HEK293 (cell line): ENCODE measurements at regions not wholly inside any gene's neighbourhood (a gene's known extent, or its start where the extent isn't known, plus 50 kb on each side); places are given as distances from the start of the nearest gene placed in this dataset.

ENCODE experiments used
- CTCF ChIA-PET: fragments of 350-600 bp; formaldehyde crosslinking; extraction: SDS; loops from one replicate; lab custom pipeline; 2021; ENCODE audit warnings: antibody characterized with exemption; lab: Yijun Ruan, JAX
- POLR2A ChIA-PET: fragments of 300-600 bp; formaldehyde crosslinking; extraction: SDS; loops from one replicate; lab custom pipeline; 2020; ENCODE audit warnings: antibody characterized with exemption, inconsistent platforms; lab: Yijun Ruan, JAX
- H3K27ac ChIP-seq: fragments of 200-500 bp; sonication (Bioruptor generic); 2 replicates; pipeline ENCODE4 v1.5.1; 2014; ENCODE audit warnings: low read depth, low read length, control low read depth, inconsistent platforms; ENCODE audit errors: extremely low read depth
- H3K36me3 ChIP-seq, 2 experiments: fragments of 200-500 bp in 1 of 2; sonication (Bioruptor generic) in 1 of 2; 1 replicate in 1 of 2; 2 replicates in 1 of 2; pipeline ENCODE4 v1.5.1; 2014 to 2017; ENCODE audit warnings: inconsistent platforms in 2 of 2, low read length in 2 of 2; ENCODE audit not compliant: control insufficient read depth in 2 of 2, insufficient read depth in 1 of 2
- H3K4me1 ChIP-seq: fragments of 200-500 bp; sonication (Bioruptor generic); 2 replicates; pipeline ENCODE4 v1.5.1; 2014; ENCODE audit warnings: mild to moderate bottlenecking, low read length, inconsistent platforms; ENCODE audit not compliant: control insufficient read depth, insufficient read depth
- H3K4me3 ChIP-seq: 2 replicates; pipeline ENCODE4 v1.5.1; 2011; ENCODE audit warnings: low read depth, mild to moderate bottlenecking, control low read depth, low read length, moderate library complexity
- H3K9me3 ChIP-seq: fragments of 200-500 bp; sonication (Bioruptor generic); 2 replicates; pipeline ENCODE4 v1.5.1; 2014; ENCODE audit warnings: low read depth, low read length, inconsistent platforms; ENCODE audit not compliant: control insufficient read depth, insufficient read depth
- EGR2 ChIP-seq: fragments of 450-650 bp; formaldehyde crosslinking; IDR thresholded peaks from 2 replicates; pipeline ENCODE4 v1.5.1; 2016; ENCODE audit warnings: low read depth, missing biosample characterization, missing genetic modification characterization
- GLI2 ChIP-seq: fragments of 450-650 bp; formaldehyde crosslinking; IDR thresholded peaks from 2 replicates; pipeline ENCODE4; 2017; ENCODE audit warnings: missing biosample characterization, missing genetic modification characterization, low read depth, borderline replicate concordance
- HOXA7 ChIP-seq: sonication (generic); formaldehyde crosslinking; IDR thresholded peaks from 2 replicates; pipeline ENCODE4 v1.8.1; 2022; ENCODE audit warnings: missing genetic modification reagents, borderline replicate concordance
- KLF8 ChIP-seq: fragments of 450-650 bp; formaldehyde crosslinking; IDR thresholded peaks from 2 replicates; pipeline ENCODE4 v1.5.1; 2016; ENCODE audit warnings: missing biosample characterization, missing genetic modification characterization
- KLF9 ChIP-seq: fragments of 450-650 bp; formaldehyde crosslinking; IDR thresholded peaks from 2 replicates; pipeline ENCODE4 v1.5.1; 2016; ENCODE audit warnings: missing biosample characterization, missing genetic modification characterization, low read depth
- OVOL3 ChIP-seq: fragments of 450-650 bp; formaldehyde crosslinking; IDR thresholded peaks from 2 replicates; pipeline ENCODE4 v1.5.1; 2016; ENCODE audit warnings: missing biosample characterization, missing genetic modification characterization
- ZBTB1 ChIP-seq: fragments of 450-650 bp; formaldehyde crosslinking; IDR thresholded peaks from 2 replicates; pipeline ENCODE4 v1.5.1; 2016; ENCODE audit warnings: missing biosample characterization, missing genetic modification characterization
- ZEB2 ChIP-seq: fragments of 450-650 bp; formaldehyde crosslinking; IDR thresholded peaks from 2 replicates; pipeline ENCODE4 v1.5.1; 2016; ENCODE audit warnings: missing biosample characterization, missing genetic modification characterization
- ZNF132 ChIP-seq: fragments of 450-650 bp; formaldehyde crosslinking; IDR thresholded peaks from 2 replicates; pipeline ENCODE4 v1.5.1; 2017; ENCODE audit warnings: missing biosample characterization, missing genetic modification characterization, borderline replicate concordance
- ZNF23 ChIP-seq: fragments of 450-650 bp; formaldehyde crosslinking; IDR thresholded peaks from 2 replicates; pipeline ENCODE4 v1.5.1; 2016; ENCODE audit warnings: missing biosample characterization, missing genetic modification characterization, borderline replicate concordance
- ZNF26 ChIP-seq: fragments of 450-650 bp; formaldehyde crosslinking; IDR thresholded peaks from 2 replicates; pipeline ENCODE4 v1.5.1; 2016; ENCODE audit warnings: missing biosample characterization, missing genetic modification characterization
- ZNF274 ChIP-seq, 2 experiments: fragments of 200-500 bp in 1 of 2; fragments of 450-650 bp in 1 of 2; sonication (Bioruptor generic) in 1 of 2; formaldehyde crosslinking in 1 of 2; IDR thresholded peaks; 2 replicates each; pipeline versions ENCODE4 v1.5.1 to v1.6.1; 2014 to 2016; ENCODE audit warnings: borderline replicate concordance in 1 of 2, inconsistent platforms in 1 of 2, low read length in 1 of 2, missing biosample characterization in 1 of 2, missing genetic modification characterization in 1 of 2
- ZNF335 ChIP-seq: fragments of 450-650 bp; formaldehyde crosslinking; conservative IDR thresholded peaks from 2 replicates; pipeline ENCODE4 v1.5.1; 2016; ENCODE audit warnings: missing biosample characterization, missing genetic modification characterization
- ZNF404 ChIP-seq: fragments of 450-650 bp; formaldehyde crosslinking; IDR thresholded peaks from 2 replicates; pipeline ENCODE4 v1.5.1; 2017; ENCODE audit warnings: missing biosample characterization, missing genetic modification characterization
- ZNF416 ChIP-seq: fragments of 450-650 bp; formaldehyde crosslinking; IDR thresholded peaks from 2 replicates; pipeline ENCODE4 v1.5.1; 2016; ENCODE audit warnings: missing biosample characterization, missing genetic modification characterization
- ZNF473 ChIP-seq: fragments of 450-650 bp; formaldehyde crosslinking; IDR thresholded peaks from 2 replicates; pipeline ENCODE4 v1.5.1; 2017; ENCODE audit warnings: missing biosample characterization, missing genetic modification characterization
- ZNF514 ChIP-seq: fragments of 450-650 bp; formaldehyde crosslinking; IDR thresholded peaks from 2 replicates; pipeline ENCODE4 v1.5.1; 2016; ENCODE audit warnings: missing biosample characterization, missing genetic modification characterization
- ZNF560 ChIP-seq: fragments of 450-650 bp; formaldehyde crosslinking; IDR thresholded peaks from 2 replicates; pipeline ENCODE4 v1.5.1; 2017; ENCODE audit warnings: missing biosample characterization, missing genetic modification characterization, borderline replicate concordance
- ZNF701 ChIP-seq: fragments of 450-650 bp; formaldehyde crosslinking; IDR thresholded peaks from 2 replicates; pipeline ENCODE4 v1.5.1; 2016; ENCODE audit warnings: missing biosample characterization, missing genetic modification characterization
- ZNF707 ChIP-seq: fragments of 450-650 bp; formaldehyde crosslinking; IDR thresholded peaks from 2 replicates; pipeline ENCODE4 v1.5.1; 2016; ENCODE audit warnings: missing biosample characterization, missing genetic modification characterization
- ZNF747 ChIP-seq: fragments of 450-650 bp; formaldehyde crosslinking; IDR thresholded peaks from 2 replicates; pipeline ENCODE4 v1.5.1; 2016; ENCODE audit warnings: missing biosample characterization, missing genetic modification characterization
- ZNF791 ChIP-seq: fragments of 450-650 bp; formaldehyde crosslinking; IDR thresholded peaks from 2 replicates; pipeline ENCODE4 v1.5.1; 2016; ENCODE audit warnings: missing biosample characterization, missing genetic modification characterization
- ZNF830 ChIP-seq: fragments of 450-650 bp; IDR thresholded peaks from 2 replicates; pipeline ENCODE4 v1.5.0; 2018; ENCODE audit warnings: missing biosample characterization, missing genetic modification characterization, low read depth, mild to moderate bottlenecking, moderate library complexity
- TF ChIP-seq, protein P1 (sequence below): fragments of 450-650 bp; formaldehyde crosslinking; IDR thresholded peaks from 2 replicates; pipeline ENCODE4 v1.5.1; 2017; ENCODE audit warnings: missing biosample characterization, missing genetic modification characterization

- CTCF ChIA-PET, result interaction anchor here (0.5 to 0.7 kb wide), 2 partner anchors 21 to 80 kb away, joined by 3 to 4 read pairs; no protein-coding TSS in a partner anchor
- TF ChIP-seq ZNF560 (tag by site-specific recombination) (no peak), ZEB2 (tag by site-specific recombination) (no peak), ZNF701 (tag by site-specific recombination) (no peak), ZNF747 (tag by site-specific recombination) (no peak), HOXA7 (CRISPR knock-in tag) (no peak)
- TF ChIP-seq, all 188 proteins: peak for 0
- POLR2A ChIA-PET, result no interaction called here
Observed at GRCh38 chr7:34341326-34341725, 316.7 kb upstream of the NPSR1 start.

DNA sequence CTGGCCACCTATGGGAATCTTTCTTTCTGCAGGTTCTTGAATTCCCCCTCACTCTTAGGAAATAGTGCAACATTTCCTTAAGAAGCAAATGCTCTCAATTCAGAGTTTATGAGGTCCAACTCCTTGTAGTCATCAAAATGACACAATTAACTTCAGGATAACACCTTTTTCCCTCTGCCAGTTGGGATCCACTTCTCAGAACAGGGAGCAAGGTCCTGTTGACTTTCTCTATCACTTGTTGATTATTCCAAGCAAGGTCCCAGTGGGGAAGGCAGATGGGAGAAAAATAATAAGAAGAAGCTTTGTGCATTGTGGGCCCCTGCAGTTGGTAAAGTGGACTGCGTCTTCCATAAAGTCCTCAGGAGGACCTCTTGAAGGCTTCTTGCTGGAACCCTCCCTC, 315.6 kb upstream of the NPSR1 start:
- CTCF ChIA-PET, result no interaction called here
- POLR2A ChIA-PET, result no interaction called here

More at GRCh38 chr7:34341326-34341725, 316.7 kb upstream of the NPSR1 start:
- peaks cover 3% of the 10 kb centered on the region; the same call in 1 of the 2 replicates for H3K4me1 ChIP-seq
- no peaks in the 10 kb centered on the region for H3K36me3 ChIP-seq
- no peaks in the 10 kb centered on the region for H3K9me3 ChIP-seq
- H3K27ac ChIP-seq, result no peak overlapping the region
- no peak overlapping the region for H3K4me3 ChIP-seq

GRCh38 chr7:34343667-34344066, 314.4 kb upstream of the NPSR1 start:
- CTCF ChIA-PET, result no interaction called here
- Histone ChIP-seq H3K36me3 (no peaks in the 10 kb centered on the region), H3K27ac (no peak overlapping the region), H3K4me3 (no peak overlapping the region), H3K9me3 (no peaks in the 10 kb centered on the region), H3K4me1 (peaks cover 3% of the 10 kb centered on the region; the same call in 1 of the 2 replicates)
- no peak for TF ChIP-seq ZNF473 (tag by site-specific recombination)
- TF ChIP-seq, protein P1, sequence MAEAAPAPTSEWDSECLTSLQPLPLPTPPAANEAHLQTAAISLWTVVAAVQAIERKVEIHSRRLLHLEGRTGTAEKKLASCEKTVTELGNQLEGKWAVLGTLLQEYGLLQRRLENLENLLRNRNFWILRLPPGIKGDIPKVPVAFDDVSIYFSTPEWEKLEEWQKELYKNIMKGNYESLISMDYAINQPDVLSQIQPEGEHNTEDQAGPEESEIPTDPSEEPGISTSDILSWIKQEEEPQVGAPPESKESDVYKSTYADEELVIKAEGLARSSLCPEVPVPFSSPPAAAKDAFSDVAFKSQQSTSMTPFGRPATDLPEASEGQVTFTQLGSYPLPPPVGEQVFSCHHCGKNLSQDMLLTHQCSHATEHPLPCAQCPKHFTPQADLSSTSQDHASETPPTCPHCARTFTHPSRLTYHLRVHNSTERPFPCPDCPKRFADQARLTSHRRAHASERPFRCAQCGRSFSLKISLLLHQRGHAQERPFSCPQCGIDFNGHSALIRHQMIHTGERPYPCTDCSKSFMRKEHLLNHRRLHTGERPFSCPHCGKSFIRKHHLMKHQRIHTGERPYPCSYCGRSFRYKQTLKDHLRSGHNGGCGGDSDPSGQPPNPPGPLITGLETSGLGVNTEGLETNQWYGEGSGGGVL (tag by site-specific recombination), result no peak
- no peak for TF ChIP-seq OVOL3 (tag by site-specific recombination)
- TF ChIP-seq ZNF132, result no peak
- no peak for TF ChIP-seq ZNF514
- POLR2A ChIA-PET, result no interaction called here

More for the DNA sequence above, 315.6 kb upstream of the NPSR1 start:
- Histone ChIP-seq H3K36me3 (no peaks in the 10 kb centered on the region), H3K27ac (no peak overlapping the region), H3K9me3 (no peaks in the 10 kb centered on the region), H3K4me3 (no peak overlapping the region), H3K4me1 (peaks cover 3% of the 10 kb centered on the region; the same call in 1 of the 2 replicates)
- no peak for TF ChIP-seq KLF8 (tag by site-specific recombination)
- no peak for TF ChIP-seq ZNF26 (tag by site-specific recombination)
- no peak for TF ChIP-seq ZNF274 (IDR thresholded peaks at IDR 0.05; ENCODE audit: low read length)
- TF ChIP-seq ZNF274 (tag by site-specific recombination; IDR thresholded peaks at IDR 0.05; ENCODE audit: borderline replicate concordance), result no peak
- TF ChIP-seq ZNF830 (tag by site-specific recombination), result no peak
- TF ChIP-seq ZNF132, result no peak

DNA sequence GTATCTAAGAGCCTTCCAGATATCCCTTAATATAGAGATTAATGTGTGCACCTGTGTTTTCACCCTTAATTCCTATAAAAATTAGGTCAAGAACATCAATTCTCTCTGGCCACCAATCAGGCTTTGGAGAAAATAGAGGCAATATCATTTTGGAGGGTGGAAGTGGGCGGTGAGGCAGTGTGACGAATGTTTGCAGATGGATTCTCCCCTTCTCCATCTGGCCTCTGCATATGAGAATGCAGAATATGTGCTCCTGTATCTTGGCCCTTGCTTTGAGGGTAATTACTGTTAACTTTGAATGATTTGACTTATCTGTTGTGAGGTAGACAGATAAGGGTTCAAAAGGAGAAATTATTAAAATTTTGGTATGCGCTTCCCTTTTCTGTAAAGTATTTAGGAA, 304.0 kb upstream of the NPSR1 start:
- ChIA-PET CTCF (interaction anchor here (0.6 kb wide), 1 partner anchor 34 kb away, joined by 3 read pairs; no protein-coding TSS in a partner anchor), POLR2A (no interaction called here)
- Histone ChIP-seq H3K4me1 (peaks cover 6% of the 10 kb centered on the region; the same call in 1 of the 2 replicates), H3K36me3 (no peaks in the 10 kb centered on the region), H3K27ac (no peak overlapping the region), H3K4me3 (no peak overlapping the region), H3K9me3 (no peaks in the 10 kb centered on the region)
- TF ChIP-seq EGR2 (tag by site-specific recombination) (no peak), ZNF560 (tag by site-specific recombination) (no peak), GLI2 (tag by site-specific recombination) (no peak), ZNF404 (tag by site-specific recombination) (no peak), ZNF416 (no peak), KLF9 (tag by site-specific recombination) (no peak), ZNF791 (tag by site-specific recombination) (no peak), OVOL3 (tag by site-specific recombination) (no peak), ZBTB1 (tag by site-specific recombination) (no peak), ZNF335 (tag by site-specific recombination) (no peak), ZNF707 (tag by site-specific recombination) (no peak), ZNF23 (no peak)
